Activated CD4-positive, alpha-beta T cell treated with anti-CD3 and anti-CD28 coated beads for 36 hours (primary cell): ENCODE measurements at regions not wholly inside any gene's neighbourhood (a gene's known extent, or its start where the extent isn't known, plus 50 kb on each side); places are given as distances from the start of the nearest gene placed in this dataset.

Experiments used
- ATAC-seq: fragments of 200-7000 bp; cut with Tn5 transposase; one replicate; pipeline ENCODE4 v1.10.0; 2021; ENCODE audit warnings: mild to moderate bottlenecking, moderate library complexity
- CTCF ChIA-PET: fragments of 350-600 bp; sonication (Branson Sonifier 250); formaldehyde crosslinking; loops from one replicate; lab custom pipeline; 2021; ENCODE audit warnings: antibody characterized with exemption; lab: Charles Lee
- POLR2A ChIA-PET: fragments of 350-600 bp; sonication (Branson Sonifier 250); formaldehyde crosslinking; loops from one replicate; lab custom pipeline; 2021; ENCODE audit warnings: antibody characterized with exemption, inconsistent platforms; lab: Charles Lee
- DNase-seq: peaks from one replicate; pipeline ENCODE4 v3.0.0-alpha.2; 2020
- H3K27ac Mint-ChIP-seq: one replicate; pipeline ENCODE4 v1.8.0; 2021; ENCODE audit warnings: mixed read lengths
- H3K27me3 Mint-ChIP-seq: one replicate; pipeline ENCODE4 v1.8.0; 2021; ENCODE audit warnings: mixed read lengths
- H3K36me3 Mint-ChIP-seq: one replicate; pipeline ENCODE4 v1.8.0; 2021; ENCODE audit warnings: low read depth, mixed read lengths
- H3K4me1 Mint-ChIP-seq: one replicate; pipeline ENCODE4 v1.8.0; 2021; ENCODE audit warnings: mixed read lengths
- H3K4me3 Mint-ChIP-seq: one replicate; pipeline ENCODE4 v1.8.0; 2021; ENCODE audit warnings: mild to moderate bottlenecking, moderate library complexity, mixed read lengths
- H3K9me3 Mint-ChIP-seq: one replicate; pipeline ENCODE4 v1.8.0; 2021; ENCODE audit warnings: low read depth, mixed read lengths
- intact Hi-C, 2 experiments: fragments of 100-400 bp; cut with DNase I in 1 of 2; cut with micrococcal nuclease in 1 of 2; formaldehyde crosslinking; loops; one replicate each; pipeline versions ENCODE4 v1.14.2 to v1.15.1; 2022 to 2024; cut with DNase I, micrococcal nuclease

DNA sequence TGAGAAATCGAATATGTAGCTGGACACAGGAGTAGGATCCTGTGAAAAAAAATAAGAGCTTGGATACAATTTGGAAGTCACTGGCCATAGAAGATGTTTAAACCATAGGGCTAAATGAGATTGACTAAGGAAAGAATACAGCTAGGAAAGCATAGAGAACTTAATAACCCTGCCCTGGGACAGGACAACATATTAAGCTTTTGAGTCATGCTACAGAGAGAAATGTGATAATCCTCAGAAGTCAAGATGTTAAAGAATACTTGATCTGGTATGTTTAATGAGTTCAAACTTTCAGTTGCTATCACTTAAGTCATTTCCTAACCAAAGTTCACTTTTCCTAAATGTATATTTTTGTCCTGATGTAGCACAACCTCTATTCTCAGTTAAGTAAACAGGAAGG, 154.6 kb upstream of the TSHZ2 start:
- H3K9me3 Mint-ChIP-seq: no peaks in the 10 kb centered on the region
- no peak overlapping the region for H3K27ac Mint-ChIP-seq
- peaks cover 7% of the 10 kb centered on the region for H3K27me3 Mint-ChIP-seq
- POLR2A ChIA-PET: no interaction called here
- no peak for DNase-seq
- no peak for ATAC-seq
- CTCF ChIA-PET: no interaction called here
- no peaks in the 10 kb centered on the region for H3K4me1 Mint-ChIP-seq
- intact Hi-C loops: no loop called here
- no peak overlapping the region for H3K4me3 Mint-ChIP-seq
- H3K36me3 Mint-ChIP-seq: no peaks in the 10 kb centered on the region

DNA sequence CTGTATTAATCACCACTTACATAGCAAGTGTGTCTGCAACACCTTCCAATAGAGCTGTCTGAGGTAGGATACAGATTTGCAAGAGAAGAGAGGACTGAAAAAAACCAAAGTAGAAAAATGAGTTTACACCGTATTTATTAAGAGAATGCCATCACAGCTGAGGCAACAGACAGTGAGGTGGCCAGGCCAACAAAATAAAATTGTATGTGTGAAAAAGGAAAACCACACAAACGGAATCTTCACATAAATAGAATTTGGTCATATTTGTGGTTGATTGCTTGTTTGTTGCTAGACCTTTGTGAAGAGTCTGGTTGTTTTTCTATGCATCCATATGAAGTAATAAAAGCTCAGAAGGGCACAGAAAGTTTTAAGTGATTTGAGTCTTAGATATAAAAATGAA, 157.8 kb upstream of the TSHZ2 start:
- POLR2A ChIA-PET: no interaction called here
- DNase-seq (no peak), ATAC-seq (no peak)
- no peaks in the 10 kb centered on the region for H3K4me1 Mint-ChIP-seq
- H3K27ac Mint-ChIP-seq: no peak overlapping the region
- H3K4me3 Mint-ChIP-seq: no peak overlapping the region
- CTCF ChIA-PET: no interaction called here
- intact Hi-C loops: no loop called here
- peaks cover 20% of the 10 kb centered on the region for H3K27me3 Mint-ChIP-seq
- no peaks in the 10 kb centered on the region for H3K36me3 Mint-ChIP-seq
- no peaks in the 10 kb centered on the region for H3K9me3 Mint-ChIP-seq

DNA sequence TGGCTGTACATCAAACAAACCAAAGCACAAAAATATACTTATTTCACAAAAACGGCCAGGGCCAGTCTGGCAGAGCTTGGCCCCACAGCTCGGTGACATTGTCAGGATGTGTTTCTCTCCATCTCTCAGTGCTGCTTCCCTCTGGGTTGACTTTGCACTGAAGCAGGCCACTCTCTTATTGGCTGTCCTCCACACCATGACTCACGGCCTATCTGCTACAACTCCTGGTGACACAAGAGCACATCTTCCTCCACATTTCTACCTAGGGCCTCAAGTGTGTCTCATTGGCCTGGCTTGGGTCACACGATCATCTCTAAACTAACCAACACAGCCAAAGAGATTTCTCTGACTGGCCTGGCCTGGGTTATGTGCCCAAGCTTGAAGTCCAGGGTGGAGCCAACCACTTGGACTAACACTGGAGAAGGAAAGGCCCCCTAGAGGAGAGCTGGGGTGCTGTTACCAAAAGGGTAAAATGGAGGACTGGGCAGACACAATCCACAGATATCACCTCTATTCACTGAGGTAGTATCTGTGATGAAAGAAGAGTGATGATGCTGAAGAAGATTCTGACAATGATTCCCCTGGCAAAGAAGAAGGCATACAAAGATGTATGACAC, 159.8 kb upstream of the TSHZ2 start:
- no peak for ATAC-seq
- CTCF ChIA-PET: interaction anchor here (0.6 kb wide), 1 partner anchor 1786 kb away, joined by 3 read pairs; no protein-coding TSS in a partner anchor
- no peak overlapping the region for H3K4me3 Mint-ChIP-seq
- H3K4me1 Mint-ChIP-seq: no peaks in the 10 kb centered on the region
- POLR2A ChIA-PET: no interaction called here
- peaks cover 21% of the 10 kb centered on the region for H3K27me3 Mint-ChIP-seq
- intact Hi-C loops: no loop called here
- DNase-seq: peak; percentile 9
- H3K9me3 Mint-ChIP-seq: no peaks in the 10 kb centered on the region
- no peak overlapping the region for H3K27ac Mint-ChIP-seq
- H3K36me3 Mint-ChIP-seq: no peaks in the 10 kb centered on the region

DNA sequence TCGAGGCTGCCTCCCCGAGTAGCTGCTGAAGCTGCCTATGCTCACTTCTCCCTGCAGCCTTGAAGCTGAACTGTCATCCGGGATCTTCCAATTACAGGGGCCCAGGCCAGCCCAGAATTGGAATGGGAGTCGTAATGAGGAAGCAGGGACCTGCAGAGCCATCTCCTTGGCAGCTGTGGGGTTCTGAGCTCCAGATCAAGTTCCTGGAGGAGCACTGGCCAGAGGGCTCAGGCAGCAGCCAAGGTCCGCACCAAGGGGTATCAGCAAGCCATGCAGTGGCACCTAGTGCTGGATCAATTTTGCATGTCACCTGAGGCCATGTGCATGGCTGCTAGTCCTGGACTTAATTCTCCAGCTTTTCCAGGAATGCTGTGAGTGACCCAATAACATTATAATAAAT, 163.2 kb upstream of the TSHZ2 start:
- POLR2A ChIA-PET: interaction anchor here (0.9 kb wide), 1 partner anchor 33 kb away, joined by 8 read pairs; no protein-coding TSS in a partner anchor
- CTCF ChIA-PET: interaction anchor here (1.2 kb wide), 1 partner anchor 46 kb away, joined by 3 read pairs; no protein-coding TSS in a partner anchor

DNA sequence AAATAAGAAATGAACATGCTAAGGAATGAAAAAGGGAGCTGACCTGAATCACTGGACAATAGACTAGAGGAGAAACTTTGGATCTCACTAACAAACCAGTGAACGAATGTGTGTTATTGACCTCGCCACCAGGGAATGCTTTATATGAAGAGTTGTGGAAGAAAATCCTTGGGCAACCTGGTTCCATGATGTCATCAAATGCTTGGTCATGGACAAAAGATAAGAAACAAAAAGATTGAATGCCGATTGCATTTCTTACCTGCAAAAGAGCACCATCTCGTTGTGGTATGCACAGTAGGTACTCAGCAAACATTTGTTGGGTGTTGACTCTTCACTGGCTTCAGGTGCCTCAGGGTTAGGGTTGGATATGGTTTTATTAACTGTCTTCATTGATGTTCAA, 165.2 kb upstream of the TSHZ2 start:
- peaks cover 24% of the 10 kb centered on the region for H3K27me3 Mint-ChIP-seq
- CTCF ChIA-PET: no interaction called here
- intact Hi-C loops: no loop called here
- DNase-seq: no peak
- POLR2A ChIA-PET: no interaction called here
- no peaks in the 10 kb centered on the region for H3K36me3 Mint-ChIP-seq
- no peaks in the 10 kb centered on the region for H3K9me3 Mint-ChIP-seq
- H3K27ac Mint-ChIP-seq: no peak overlapping the region
- no peak for ATAC-seq
- H3K4me1 Mint-ChIP-seq: no peaks in the 10 kb centered on the region
- no peak overlapping the region for H3K4me3 Mint-ChIP-seq

More for the DNA sequence above, 163.2 kb upstream of the TSHZ2 start:
- H3K9me3 Mint-ChIP-seq: no peaks in the 10 kb centered on the region
- H3K36me3 Mint-ChIP-seq: no peaks in the 10 kb centered on the region
- peaks cover 30% of the 10 kb centered on the region for H3K27me3 Mint-ChIP-seq
- no peak overlapping the region for H3K4me3 Mint-ChIP-seq
- ATAC-seq (no peak), DNase-seq (no peak)
- no peaks in the 10 kb centered on the region for H3K4me1 Mint-ChIP-seq
- intact Hi-C loops: no loop called here
- H3K27ac Mint-ChIP-seq: no peak overlapping the region

DNA sequence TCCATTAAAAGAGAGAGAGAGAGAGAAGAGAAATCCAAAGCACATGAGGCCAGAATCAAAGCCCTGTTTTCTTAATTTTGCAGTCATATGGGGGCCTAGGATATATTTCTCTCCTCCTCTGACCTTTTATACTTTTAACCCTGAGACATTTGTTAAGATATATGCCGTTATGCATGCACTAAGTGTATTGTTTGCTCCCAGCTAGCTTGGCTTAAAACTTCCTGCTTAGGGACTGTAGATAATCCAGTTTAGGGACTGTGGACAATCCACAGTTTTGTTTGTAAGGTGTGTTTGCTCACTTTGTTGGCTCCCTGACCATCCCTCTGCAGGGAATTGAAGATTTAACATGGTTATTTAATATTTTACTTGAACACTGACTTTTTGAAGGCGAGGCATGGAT, 166.3 kb upstream of the TSHZ2 start:
- H3K27me3 Mint-ChIP-seq: peaks cover 17% of the 10 kb centered on the region
- H3K27ac Mint-ChIP-seq: no peak overlapping the region
- intact Hi-C loops: no loop called here
- ChIA-PET POLR2A (no interaction called here), CTCF (no interaction called here)
- no peaks in the 10 kb centered on the region for H3K4me1 Mint-ChIP-seq
- ATAC-seq (no peak), DNase-seq (no peak)
- H3K9me3 Mint-ChIP-seq: no peaks in the 10 kb centered on the region
- no peaks in the 10 kb centered on the region for H3K36me3 Mint-ChIP-seq
- no peak overlapping the region for H3K4me3 Mint-ChIP-seq

DNA sequence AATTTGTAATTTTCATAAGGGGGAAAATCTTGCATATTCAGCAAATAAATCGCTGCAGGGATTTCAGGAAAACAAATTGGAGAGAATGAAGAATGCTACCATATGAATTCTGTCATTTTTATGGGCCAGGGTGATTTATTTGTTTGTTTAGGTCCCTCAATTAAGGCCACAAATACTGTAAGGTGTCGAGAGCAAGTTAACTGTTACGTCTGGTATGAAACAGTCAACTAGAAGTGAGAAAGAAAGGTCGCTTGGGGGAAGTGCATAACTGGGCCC, 166.9 kb upstream of the TSHZ2 start:
- ChIA-PET POLR2A (no interaction called here), CTCF (no interaction called here)
- no peaks in the 10 kb centered on the region for H3K4me1 Mint-ChIP-seq
- no peaks in the 10 kb centered on the region for H3K36me3 Mint-ChIP-seq
- DNase-seq (no peak), ATAC-seq (no peak)
- H3K4me3 Mint-ChIP-seq: no peak overlapping the region
- no peaks in the 10 kb centered on the region for H3K9me3 Mint-ChIP-seq
- no peak overlapping the region for H3K27ac Mint-ChIP-seq
- intact Hi-C loops: no loop called here
- H3K27me3 Mint-ChIP-seq: peaks cover 14% of the 10 kb centered on the region

DNA sequence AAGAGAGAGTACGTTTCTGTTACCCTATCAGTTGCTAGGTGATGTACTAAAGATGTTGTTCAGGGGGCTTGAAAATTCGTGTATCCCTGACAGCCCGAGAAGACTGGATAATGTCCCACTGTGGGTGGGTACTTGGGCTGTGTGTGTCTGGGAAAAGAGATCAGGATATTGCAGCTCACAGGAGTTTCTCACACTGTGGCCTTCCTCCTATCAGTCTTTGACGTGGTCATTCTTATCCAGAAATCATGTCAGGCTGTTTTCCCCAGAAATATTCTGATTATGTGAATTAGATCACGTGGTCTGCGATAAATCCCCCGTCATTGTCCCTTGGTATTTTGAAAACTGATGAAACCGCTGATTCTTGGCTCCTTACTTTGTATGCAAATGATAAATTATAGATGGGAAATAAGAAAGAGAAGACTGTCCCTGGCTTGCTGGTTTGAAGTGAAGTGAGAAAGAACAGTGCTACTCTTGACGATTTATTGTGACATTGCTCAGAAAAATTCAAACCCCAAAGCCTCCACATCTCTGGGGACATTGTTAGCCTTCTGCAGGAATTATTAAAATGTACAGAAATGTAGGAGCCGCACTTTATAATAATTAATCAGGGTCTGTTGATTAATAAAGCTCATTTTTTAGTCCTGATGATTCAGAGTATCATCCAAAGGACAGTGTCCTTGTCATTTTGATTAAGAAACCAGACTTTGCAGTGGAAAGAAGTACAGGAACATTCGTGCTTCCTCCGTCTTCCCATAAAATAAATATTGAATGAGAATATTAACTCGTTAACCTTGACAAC, 167.5 kb upstream of the TSHZ2 start:
- POLR2A ChIA-PET: no interaction called here
- no peak for ATAC-seq

DNA sequence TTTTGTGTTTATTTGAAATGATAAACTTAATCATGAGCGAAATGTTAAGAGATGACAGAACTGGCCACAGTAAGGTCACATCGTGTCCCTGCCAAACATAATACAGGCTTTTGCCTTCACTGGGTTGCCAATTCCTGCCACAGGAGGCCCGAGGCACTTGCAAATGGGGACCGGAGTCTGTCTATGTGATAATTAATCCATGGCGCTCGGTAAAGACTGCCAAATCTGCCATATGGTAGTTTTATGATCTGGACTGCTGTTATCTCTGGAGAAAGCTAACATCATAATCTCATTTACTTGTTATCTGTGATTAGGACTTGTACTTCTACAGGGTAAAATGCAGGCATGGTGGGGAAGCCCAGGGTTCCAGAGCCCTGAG, 170.5 kb upstream of the TSHZ2 start:
- POLR2A ChIA-PET: no interaction called here
- ATAC-seq: no peak

More for the DNA sequence above, 167.5 kb upstream of the TSHZ2 start:
- Mint-ChIP-seq H3K36me3 (no peaks in the 10 kb centered on the region), H3K9me3 (no peaks in the 10 kb centered on the region), H3K4me3 (no peak overlapping the region), H3K27ac (no peak overlapping the region), H3K27me3 (peaks cover 14% of the 10 kb centered on the region), H3K4me1 (no peaks in the 10 kb centered on the region)
- no peak for DNase-seq
- CTCF ChIA-PET: no interaction called here
- intact Hi-C loops: no loop called here

DNA sequence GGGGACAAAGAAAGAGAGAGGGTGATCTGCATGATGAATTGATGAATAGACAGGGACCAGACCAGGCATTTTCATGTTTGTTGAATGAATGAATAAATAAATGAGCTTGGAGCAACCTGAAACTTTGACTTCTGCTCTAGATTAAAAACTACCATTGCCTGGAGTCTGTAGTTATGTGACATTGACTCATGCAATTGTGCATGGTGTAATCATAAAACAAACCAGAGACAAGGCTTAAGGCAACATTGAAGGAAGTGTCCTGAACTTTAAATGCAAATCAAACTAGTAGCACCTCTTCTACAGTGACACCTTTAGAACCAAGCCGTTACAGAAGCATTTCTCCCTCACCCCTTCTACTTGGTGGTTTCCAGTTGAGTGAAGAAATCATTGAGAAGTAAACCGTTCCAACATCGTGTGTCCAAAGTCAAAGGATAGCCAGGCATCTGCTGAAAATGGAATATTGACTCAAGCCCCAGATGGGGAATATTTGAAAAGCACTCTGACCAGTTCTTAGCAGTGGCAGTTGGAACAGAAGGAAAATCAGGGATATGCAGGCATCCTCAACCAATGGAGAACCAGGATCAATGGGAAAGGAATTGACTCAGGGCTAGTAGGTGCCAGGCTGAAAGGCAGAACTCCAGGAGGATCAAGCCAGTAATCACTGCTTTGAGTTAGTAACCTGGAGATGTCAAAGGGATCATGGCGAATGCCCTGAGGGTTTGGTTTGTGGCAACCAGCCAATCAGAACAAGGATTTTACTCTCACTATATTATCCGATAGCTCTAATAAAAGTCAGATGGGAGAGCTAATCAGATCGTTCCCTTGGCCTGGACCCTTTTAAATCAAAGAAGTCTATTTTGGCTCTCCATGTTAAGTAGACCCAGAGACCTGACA, 171.2 kb upstream of the TSHZ2 start:
- no peak for ATAC-seq
- H3K27me3 Mint-ChIP-seq: peaks cover 2% of the 10 kb centered on the region
- H3K36me3 Mint-ChIP-seq: no peaks in the 10 kb centered on the region
- ChIA-PET POLR2A (no interaction called here), CTCF (interaction anchor here (0.6 kb wide), 2 partner anchors 494 to 1263 kb away, joined by 3 to 4 read pairs; no protein-coding TSS in a partner anchor)
- no peaks in the 10 kb centered on the region for H3K4me1 Mint-ChIP-seq
- H3K9me3 Mint-ChIP-seq: no peaks in the 10 kb centered on the region
- H3K4me3 Mint-ChIP-seq: no peak overlapping the region
- H3K27ac Mint-ChIP-seq: no peak overlapping the region
- DNase-seq: no peak
- intact Hi-C loops: no loop called here

More for the DNA sequence above, 170.5 kb upstream of the TSHZ2 start:
- no peak overlapping the region for H3K4me3 Mint-ChIP-seq
- CTCF ChIA-PET: no interaction called here
- intact Hi-C loops: no loop called here
- DNase-seq: no peak
- H3K27ac Mint-ChIP-seq: no peak overlapping the region
- peaks cover 6% of the 10 kb centered on the region for H3K27me3 Mint-ChIP-seq
- H3K4me1 Mint-ChIP-seq: no peaks in the 10 kb centered on the region
- no peaks in the 10 kb centered on the region for H3K36me3 Mint-ChIP-seq
- no peaks in the 10 kb centered on the region for H3K9me3 Mint-ChIP-seq

DNA sequence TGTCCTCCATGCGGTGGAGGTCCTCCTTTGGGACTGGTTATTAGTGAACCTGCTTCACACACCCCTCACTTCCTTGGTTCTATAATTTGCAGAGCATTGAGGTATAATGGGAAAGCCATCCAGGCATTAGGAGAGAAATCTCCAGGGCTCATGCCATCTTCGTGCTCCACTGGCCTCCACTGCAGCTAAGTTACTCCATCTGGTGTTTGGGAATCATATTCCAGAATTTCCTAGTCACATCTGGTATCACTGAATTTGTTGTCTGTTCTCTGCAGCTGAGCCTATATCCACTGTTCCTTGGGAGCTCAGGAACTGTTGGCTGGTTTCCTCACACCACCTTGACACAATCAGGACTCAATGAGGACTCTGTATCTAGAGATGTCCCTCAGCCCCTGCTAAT, 173.0 kb upstream of the TSHZ2 start:
- Mint-ChIP-seq H3K4me3 (no peak overlapping the region), H3K27ac (no peak overlapping the region), H3K27me3 (peaks cover 3% of the 10 kb centered on the region), H3K4me1 (no peaks in the 10 kb centered on the region), H3K36me3 (no peaks in the 10 kb centered on the region), H3K9me3 (no peaks in the 10 kb centered on the region)
- intact Hi-C loops: no loop called here
- CTCF ChIA-PET: no interaction called here
- POLR2A ChIA-PET: no interaction called here
- no peak for DNase-seq
- no peak for ATAC-seq
